ENCODE measurements at regions not wholly inside any gene's neighbourhood (a gene's known extent, or its start where the extent isn't known, plus 50 kb on each side); places are given as distances from the start of the nearest gene placed in this dataset.

- TF ChIP-seq, protein P1, sequence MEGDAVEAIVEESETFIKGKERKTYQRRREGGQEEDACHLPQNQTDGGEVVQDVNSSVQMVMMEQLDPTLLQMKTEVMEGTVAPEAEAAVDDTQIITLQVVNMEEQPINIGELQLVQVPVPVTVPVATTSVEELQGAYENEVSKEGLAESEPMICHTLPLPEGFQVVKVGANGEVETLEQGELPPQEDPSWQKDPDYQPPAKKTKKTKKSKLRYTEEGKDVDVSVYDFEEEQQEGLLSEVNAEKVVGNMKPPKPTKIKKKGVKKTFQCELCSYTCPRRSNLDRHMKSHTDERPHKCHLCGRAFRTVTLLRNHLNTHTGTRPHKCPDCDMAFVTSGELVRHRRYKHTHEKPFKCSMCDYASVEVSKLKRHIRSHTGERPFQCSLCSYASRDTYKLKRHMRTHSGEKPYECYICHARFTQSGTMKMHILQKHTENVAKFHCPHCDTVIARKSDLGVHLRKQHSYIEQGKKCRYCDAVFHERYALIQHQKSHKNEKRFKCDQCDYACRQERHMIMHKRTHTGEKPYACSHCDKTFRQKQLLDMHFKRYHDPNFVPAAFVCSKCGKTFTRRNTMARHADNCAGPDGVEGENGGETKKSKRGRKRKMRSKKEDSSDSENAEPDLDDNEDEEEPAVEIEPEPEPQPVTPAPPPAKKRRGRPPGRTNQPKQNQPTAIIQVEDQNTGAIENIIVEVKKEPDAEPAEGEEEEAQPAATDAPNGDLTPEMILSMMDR (IDR thresholded peaks at IDR 0.05) = no peak
- TF ChIP-seq ZFX (IDR thresholded peaks at IDR 0.05; ENCODE audit: borderline replicate concordance) = no peak
These were observed 882.4 kb downstream of the DSC3 start for GRCh38 chr18:30160124-30160523.
